HG02943 (cell line): ENCODE measurements at regions not wholly inside any gene's neighbourhood (a gene's known extent, or its start where the extent isn't known, plus 50 kb on each side); places are given as distances from the start of the nearest gene placed in this dataset.

Source experiments
- ATAC-seq: cut with Tn5 transposase; IDR thresholded peaks from one replicate; pipeline ENCODE4 v1.9.1; 2021; ENCODE audit warnings: mild to moderate bottlenecking, low read depth, moderate library complexity; ENCODE audit not compliant: unreplicated experiment

GRCh38 chr13:103291798-103292572, 225.8 kb upstream of the SLC10A2 start:
- no peak for ATAC-seq

- ATAC-seq = no peak
Measured at GRCh38 chr13:103291226-103291625, 225.0 kb upstream of the SLC10A2 start.

- ATAC-seq = no peak
Measured at GRCh38 chr13:103289681-103290080, 223.5 kb upstream of the SLC10A2 start.

GRCh38 chr13:103288114-103288513, 221.9 kb upstream of the SLC10A2 start:
- no peak for ATAC-seq

GRCh38 chr13:103287659-103288058, 221.4 kb upstream of the SLC10A2 start:
- no peak for ATAC-seq

GRCh38 chr13:103284466-103284865, 218.2 kb upstream of the SLC10A2 start:
- no peak for ATAC-seq

- no peak for ATAC-seq
Measured at GRCh38 chr13:103283451-103283820, 217.2 kb upstream of the SLC10A2 start.

- ATAC-seq = no peak
Measured at GRCh38 chr13:103282571-103283450, 216.6 kb upstream of the SLC10A2 start.

GRCh38 chr13:103277959-103278694, 211.9 kb upstream of the SLC10A2 start:
- no peak for ATAC-seq

GRCh38 chr13:103276775-103277498, 210.7 kb upstream of the SLC10A2 start:
- peak; percentile 94 for ATAC-seq

- ATAC-seq = no peak
Measured at GRCh38 chr13:103275722-103276121, 209.5 kb upstream of the SLC10A2 start.

GRCh38 chr13:103275081-103275480, 208.9 kb upstream of the SLC10A2 start:
- no peak for ATAC-seq

GRCh38 chr13:103273825-103274224, 207.6 kb upstream of the SLC10A2 start:
- no peak for ATAC-seq

GRCh38 chr13:103272770-103273169, 206.6 kb upstream of the SLC10A2 start:
- ATAC-seq = no peak

GRCh38 chr13:103263448-103263847, 197.2 kb upstream of the SLC10A2 start:
- no peak for ATAC-seq

- ATAC-seq = no peak
Measured at GRCh38 chr13:103255587-103256301, 189.5 kb upstream of the SLC10A2 start.

- no peak for ATAC-seq
Measured at GRCh38 chr13:103250071-103250470, 183.9 kb upstream of the SLC10A2 start.

GRCh38 chr13:103246581-103247200, 180.5 kb upstream of the SLC10A2 start:
- ATAC-seq = no peak

GRCh38 chr13:103243495-103243894, 177.3 kb upstream of the SLC10A2 start:
- no peak for ATAC-seq
